ENCODE measurements at regions not wholly inside any gene's neighbourhood (a gene's known extent, or its start where the extent isn't known, plus 50 kb on each side); places are given as distances from the start of the nearest gene placed in this dataset.
"Not testable (repeated sequence)": the region's sequence is repeated elsewhere in the genome, so short reads cannot be mapped to it uniquely, and the experiment has no call there.

DNA sequence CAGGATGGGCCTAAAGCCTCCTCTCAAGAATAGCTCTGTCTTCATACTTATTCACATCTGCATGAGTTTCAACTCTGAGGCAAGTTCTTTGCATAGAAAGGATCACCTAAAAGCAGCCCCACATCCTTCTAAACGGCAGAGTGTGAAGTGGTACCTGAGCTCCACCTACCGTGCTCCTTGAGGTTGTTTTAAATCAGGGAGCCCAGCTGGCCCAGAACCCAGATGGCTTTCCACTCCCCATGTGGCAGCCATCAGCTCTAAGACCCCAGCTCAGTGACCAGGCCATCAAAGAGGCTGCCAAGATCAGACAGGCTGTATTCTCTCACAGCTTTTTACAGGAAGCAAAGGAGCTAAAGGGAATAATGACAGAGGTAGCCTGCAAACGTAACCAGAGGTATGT lies 299.3 kb downstream of the RASEF start:
- no peak overlapping the region for H3K4me3 ChIP-seq (ENCODE audit: low read depth, low read length)
- TF ChIP-seq, protein P1, sequence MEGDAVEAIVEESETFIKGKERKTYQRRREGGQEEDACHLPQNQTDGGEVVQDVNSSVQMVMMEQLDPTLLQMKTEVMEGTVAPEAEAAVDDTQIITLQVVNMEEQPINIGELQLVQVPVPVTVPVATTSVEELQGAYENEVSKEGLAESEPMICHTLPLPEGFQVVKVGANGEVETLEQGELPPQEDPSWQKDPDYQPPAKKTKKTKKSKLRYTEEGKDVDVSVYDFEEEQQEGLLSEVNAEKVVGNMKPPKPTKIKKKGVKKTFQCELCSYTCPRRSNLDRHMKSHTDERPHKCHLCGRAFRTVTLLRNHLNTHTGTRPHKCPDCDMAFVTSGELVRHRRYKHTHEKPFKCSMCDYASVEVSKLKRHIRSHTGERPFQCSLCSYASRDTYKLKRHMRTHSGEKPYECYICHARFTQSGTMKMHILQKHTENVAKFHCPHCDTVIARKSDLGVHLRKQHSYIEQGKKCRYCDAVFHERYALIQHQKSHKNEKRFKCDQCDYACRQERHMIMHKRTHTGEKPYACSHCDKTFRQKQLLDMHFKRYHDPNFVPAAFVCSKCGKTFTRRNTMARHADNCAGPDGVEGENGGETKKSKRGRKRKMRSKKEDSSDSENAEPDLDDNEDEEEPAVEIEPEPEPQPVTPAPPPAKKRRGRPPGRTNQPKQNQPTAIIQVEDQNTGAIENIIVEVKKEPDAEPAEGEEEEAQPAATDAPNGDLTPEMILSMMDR (IDR thresholded peaks at IDR 0.05; ENCODE audit: low read depth, low read length), result no peak

DNA sequence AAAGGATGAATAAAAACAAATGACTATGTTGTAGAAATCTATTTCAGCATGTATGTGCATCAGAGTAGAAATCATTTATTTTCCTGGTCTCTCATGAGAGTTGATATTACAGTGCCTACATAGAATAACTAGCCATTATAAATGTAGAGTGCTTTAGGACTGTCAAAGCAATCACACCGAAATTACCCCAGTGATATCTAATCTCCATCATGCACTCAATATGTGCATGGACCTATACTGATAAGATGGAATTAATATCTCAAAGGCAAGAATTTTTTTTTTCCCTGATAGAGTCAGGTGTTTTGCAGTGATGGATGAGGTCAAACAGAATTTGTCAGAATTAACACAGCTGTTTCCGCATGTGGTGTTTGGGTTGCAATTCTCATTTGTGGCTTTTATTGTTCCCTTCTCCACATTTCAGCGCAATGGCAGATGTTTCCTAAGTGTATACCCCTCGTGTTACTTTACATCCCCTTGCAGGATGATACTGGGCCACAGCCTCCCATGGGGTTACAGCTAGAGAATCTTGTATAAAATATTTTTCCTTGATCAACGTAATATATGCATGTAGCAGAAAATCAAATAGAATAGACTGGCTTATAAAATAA lies 298.8 kb downstream of the RASEF start:
- TF ChIP-seq, protein P1 (IDR thresholded peaks at IDR 0.05; ENCODE audit: low read depth, low read length), result no peak
- no peak overlapping the region for H3K4me3 ChIP-seq (ENCODE audit: low read depth, low read length)

DNA sequence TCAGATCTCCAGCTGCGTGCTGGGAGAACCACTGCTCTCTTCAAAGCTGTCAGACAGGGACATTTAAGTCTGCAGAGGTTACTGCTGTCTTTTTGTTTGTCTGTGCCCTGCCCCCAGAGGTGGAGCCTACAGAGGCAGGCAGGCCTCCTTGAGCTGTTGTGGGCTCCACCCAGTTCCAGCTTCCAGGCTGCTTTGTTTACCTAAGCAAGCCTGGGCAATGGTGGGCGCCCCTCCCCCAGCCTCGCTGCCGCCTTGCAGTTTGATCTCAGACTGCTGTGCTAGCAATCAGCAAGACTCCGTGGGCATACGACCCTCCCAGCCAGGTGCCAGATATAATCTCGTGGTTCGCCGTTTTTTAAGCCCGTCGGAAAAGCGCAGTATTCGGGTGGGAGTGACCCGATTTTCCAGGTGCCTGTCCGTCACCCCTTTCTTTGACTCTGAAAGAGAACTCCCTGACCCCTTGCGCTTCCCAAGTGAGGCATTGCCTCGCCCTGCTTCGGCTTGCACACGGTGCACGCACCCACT lies 288.2 kb downstream of the RASEF start:
- H3K4me3 ChIP-seq (ENCODE audit: low read depth, low read length), result not testable (repeated sequence)

DNA sequence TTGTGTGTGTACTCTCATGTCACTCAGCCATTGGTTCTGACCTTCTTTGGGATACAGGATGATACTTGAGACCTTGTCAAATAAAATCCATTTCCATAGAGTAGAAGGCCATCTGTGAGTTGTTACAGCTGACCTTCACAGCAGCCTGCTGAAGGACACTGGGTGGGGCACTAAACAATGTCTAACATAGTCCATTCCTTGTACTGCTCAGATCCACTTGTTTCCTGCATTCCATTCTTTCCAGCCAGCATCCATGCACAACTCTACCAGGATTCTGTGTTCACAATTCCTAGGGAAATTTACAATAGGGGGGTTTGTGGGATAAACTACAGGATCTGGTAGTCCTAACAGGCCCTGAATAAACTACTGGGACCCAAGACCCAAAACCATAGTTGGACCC lies 286.4 kb downstream of the RASEF start:
- TF ChIP-seq, protein P1 (IDR thresholded peaks at IDR 0.05; ENCODE audit: low read depth, low read length), result no peak
- H3K4me3 ChIP-seq (ENCODE audit: low read depth, low read length), result no peak overlapping the region

DNA sequence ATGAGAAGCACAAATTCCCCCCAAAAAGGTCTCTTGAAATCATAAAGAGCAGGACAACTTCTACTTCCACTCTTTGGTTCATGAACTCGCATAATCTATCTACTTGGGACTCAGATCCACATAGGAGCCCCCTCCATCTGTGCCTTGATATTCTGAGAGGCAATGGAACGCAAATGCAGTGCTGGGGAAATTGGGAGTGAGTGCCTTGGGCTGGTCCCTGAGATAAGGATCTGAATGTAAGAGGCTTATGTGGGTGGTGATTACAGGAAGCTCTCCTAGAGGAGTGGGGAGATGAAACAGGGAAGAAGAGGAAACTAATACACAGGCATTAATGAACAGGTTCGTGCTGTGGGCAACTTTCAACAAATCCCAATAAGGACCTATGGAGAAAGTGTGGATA lies 285.6 kb downstream of the RASEF start:
- TF ChIP-seq, protein P1 (IDR thresholded peaks at IDR 0.05; ENCODE audit: low read depth, low read length), result no peak

DNA sequence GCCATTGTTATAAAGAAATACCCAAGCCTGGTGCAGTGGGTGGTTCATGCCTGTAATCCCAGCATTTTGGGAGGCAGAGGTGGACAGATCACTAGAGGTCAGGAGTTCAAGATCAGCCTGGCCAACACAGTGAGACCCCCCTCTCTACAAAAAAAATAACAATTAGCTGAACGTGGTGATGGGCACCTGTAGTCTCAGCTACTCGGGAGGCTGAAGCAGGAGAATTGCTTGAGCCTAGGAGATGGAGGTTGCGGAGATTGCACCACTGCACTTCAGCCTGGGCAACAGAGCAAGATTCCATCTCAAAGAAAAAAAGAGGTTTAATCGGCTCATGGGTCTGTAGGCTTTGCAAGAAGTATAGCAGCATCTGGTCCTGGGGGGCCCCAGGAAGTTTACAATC lies 284.0 kb downstream of the RASEF start:
- H3K4me3 ChIP-seq (ENCODE audit: low read depth, low read length), result not testable (repeated sequence)

More for the DNA sequence above, 285.6 kb downstream of the RASEF start:
- no peak overlapping the region for H3K4me3 ChIP-seq (ENCODE audit: low read depth, low read length)

DNA sequence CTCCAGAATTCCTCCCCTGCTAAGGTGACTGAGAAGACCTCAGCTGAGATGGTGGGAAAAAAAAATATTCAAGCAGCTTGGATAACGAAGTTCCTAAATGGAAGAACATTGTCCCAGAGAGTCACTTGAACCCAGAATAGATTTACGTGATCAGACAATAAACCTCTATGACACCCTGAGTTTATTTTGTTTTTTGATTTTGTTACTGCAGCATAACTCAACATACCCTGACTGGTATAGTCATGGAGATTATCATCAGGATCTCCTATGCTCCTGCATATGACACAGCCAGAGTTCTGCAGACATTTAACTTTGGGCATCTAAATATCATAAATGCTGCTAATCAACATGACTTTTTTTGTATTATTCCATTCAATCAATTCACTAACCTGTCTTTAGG lies 282.9 kb downstream of the RASEF start:
- TF ChIP-seq, protein P1 (IDR thresholded peaks at IDR 0.05; ENCODE audit: low read depth, low read length), result no peak
- no peak overlapping the region for H3K4me3 ChIP-seq (ENCODE audit: low read depth, low read length)

DNA sequence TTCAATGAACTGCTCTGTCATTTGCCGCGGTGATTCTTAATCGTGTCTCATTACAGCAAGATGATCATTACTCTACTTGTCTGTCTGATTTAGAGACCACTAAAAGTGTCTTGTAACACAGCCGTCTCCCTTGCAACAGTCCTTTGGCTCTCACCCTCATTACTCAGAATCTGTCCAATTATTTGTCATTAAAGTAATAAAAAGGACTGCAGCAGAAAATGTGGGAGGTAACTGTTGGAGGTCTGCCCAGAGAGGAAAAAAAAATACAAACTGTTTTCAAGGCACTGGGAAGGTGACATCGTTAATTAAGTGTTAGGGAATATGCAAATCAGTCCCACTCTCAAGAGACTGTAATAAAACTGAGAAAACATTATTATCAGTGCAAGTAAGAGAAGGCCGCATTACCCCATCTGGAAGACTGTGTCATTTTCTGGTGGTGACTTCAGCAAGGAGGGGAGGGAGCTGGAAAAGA lies 281.0 kb downstream of the RASEF start:
- H3K4me3 ChIP-seq (ENCODE audit: low read depth, low read length), result no peak overlapping the region
- TF ChIP-seq, protein P1 (IDR thresholded peaks at IDR 0.05; ENCODE audit: low read depth, low read length), result no peak

Data from WI38 (cell line).